A549 (cell line): ENCODE measurements at regions not wholly inside any gene's neighbourhood (a gene's known extent, or its start where the extent isn't known, plus 50 kb on each side); places are given as distances from the start of the nearest gene placed in this dataset.

Source experiments
- ATAC-seq, 2 experiments: fragments of 200-7000 bp in 1 of 2; fragments of >200 bp in 1 of 2; cut with Nextera tagmentation in 1 of 2; cut with Tn5 transposase in 1 of 2; 3 replicates each; pipeline versions ENCODE4 v1.8.0 to v1.9.1; 2018 to 2020; ENCODE audit warnings: mild to moderate bottlenecking in 1 of 2, moderate library complexity in 1 of 2
- CTCF ChIA-PET: fragments of 300-600 bp; sonication (Branson Sonifier 250); formaldehyde crosslinking; extraction: SDS; loops from one replicate; lab custom pipeline; 2021; ENCODE audit warnings: antibody characterized with exemption, inconsistent platforms; lab: Yijun Ruan, JAX
- POLR2A ChIA-PET: fragments of 350-600 bp; formaldehyde crosslinking; extraction: SDS; loops from one replicate; lab custom pipeline; 2021; ENCODE audit warnings: antibody characterized with exemption, inconsistent platforms; lab: Yijun Ruan, JAX
- DNase-seq, 2 experiments: peaks; one replicate each; pipeline versions ENCODE4 v3.0.0 to v3.0.0-alpha.2; 2011 to 2016; ENCODE audit warnings: low read depth in 1 of 2, low spot score in 1 of 2
- FAIRE-seq: peaks from 2 replicates; lab custom pipeline; 2011; peaks lifted over from hg19 to GRCh38; lab: Jason Lieb, UNC
- H3K27ac ChIP-seq, 2 experiments: fragments of >200 bp; sonication (Bioruptor Twin); formaldehyde crosslinking; 3 replicates each; pipeline ENCODE4 v1.5.1; 2016 to 2017
- H3K4me1 ChIP-seq: fragments of >200 bp; sonication (Bioruptor Twin); formaldehyde crosslinking; 3 replicates; pipeline ENCODE4 v1.6.1; 2016
- H3K4me2 ChIP-seq: fragments of >200 bp; sonication (Bioruptor Twin); formaldehyde crosslinking; 3 replicates; pipeline ENCODE4 v1.6.1; 2016
- H3K4me3 ChIP-seq: fragments of >200 bp; sonication (Bioruptor Twin); formaldehyde crosslinking; 3 replicates; pipeline ENCODE4 v1.5.1; 2016
- H3K9me3 ChIP-seq: fragments of >200 bp; sonication (Bioruptor Twin); formaldehyde crosslinking; 3 replicates; pipeline ENCODE4 v1.6.1; 2016
- CHD2 ChIP-seq: fragments of 150-350 bp; IDR thresholded peaks from 2 replicates; pipeline ENCODE4 v1.6.1; 2014; ENCODE audit warnings: low read length; ENCODE audit not compliant: partially characterized antibody
- ESRRA ChIP-seq: fragments of 150-350 bp; IDR thresholded peaks from 2 replicates; pipeline ENCODE4 v1.6.1; 2014; ENCODE audit warnings: mild to moderate bottlenecking, low read length, borderline replicate concordance
- FOXS1 ChIP-seq: fragments of 250-450 bp; sonication (Bioruptor Pico); IDR thresholded peaks from 2 replicates; pipeline ENCODE4 v1.5.0; 2020; ENCODE audit warnings: mild to moderate bottlenecking, moderate library complexity
- HDAC2 ChIP-seq: fragments of 200-600 bp; sonication (generic); IDR thresholded peaks from 2 replicates; pipeline ENCODE4 v1.6.1; 2016
- HEYL ChIP-seq: fragments of 250-450 bp; sonication (Bioruptor Pico); IDR thresholded peaks from 2 replicates; pipeline ENCODE4 v1.8.0; 2021; ENCODE audit warnings: mild to moderate bottlenecking, moderate library complexity
- HOXB13 ChIP-seq: fragments of 250-450 bp; sonication (Bioruptor Pico); IDR thresholded peaks from 2 replicates; pipeline ENCODE4 v1.5.0; 2020; ENCODE audit warnings: low read depth, mild to moderate bottlenecking, moderate library complexity
- HOXB5 ChIP-seq: fragments of 250-450 bp; sonication (Bioruptor Pico); IDR thresholded peaks from 2 replicates; pipeline ENCODE4 v1.5.0; 2020; ENCODE audit warnings: mild to moderate bottlenecking, moderate library complexity
- JUN ChIP-seq, 2 experiments: fragments of >200 bp; sonication (Bioruptor Twin); formaldehyde crosslinking; IDR thresholded peaks; 2 replicates in 1 of 2; 3 replicates in 1 of 2; pipeline ENCODE4 v1.6.1; 2016 to 2017
- KDM5A ChIP-seq: fragments of 200-600 bp; sonication (generic); IDR thresholded peaks from 2 replicates; pipeline ENCODE4 v1.6.1; 2016; ENCODE audit warnings: antibody characterized with exemption, mild to moderate bottlenecking
- MAFK ChIP-seq: fragments of 450-650 bp; IDR thresholded peaks from 2 replicates; pipeline ENCODE4 v1.6.1; 2014; ENCODE audit not compliant: partially characterized antibody
- MAZ ChIP-seq: fragments of 150-350 bp; IDR thresholded peaks from 2 replicates; pipeline ENCODE4 v1.6.1; 2014; ENCODE audit warnings: antibody characterized with exemption, low read depth, low read length, borderline replicate concordance
- NFE2L2 ChIP-seq: fragments of 150-350 bp; conservative IDR thresholded peaks from 2 replicates; pipeline ENCODE4 v1.6.1; 2014; ENCODE audit warnings: low read length
- NR3C1 ChIP-seq: fragments of >200 bp; sonication (Bioruptor Twin); formaldehyde crosslinking; IDR thresholded peaks from 3 replicates; pipeline ENCODE4 v1.6.1; 2017
- RAD21 ChIP-seq, 2 experiments: fragments of >200 bp in 1 of 2; sonication (Bioruptor Twin) in 1 of 2; formaldehyde crosslinking in 1 of 2; IDR thresholded peaks in 1 of 2; conservative IDR thresholded peaks in 1 of 2; 2 replicates in 1 of 2; 3 replicates in 1 of 2; pipeline ENCODE4 v1.6.1; 2012 to 2018; ENCODE audit warnings: inconsistent platforms in 1 of 2
- RARB ChIP-seq: fragments of 250-450 bp; sonication (Bioruptor Pico); IDR thresholded peaks from 2 replicates; pipeline ENCODE4 v1.8.0; 2021; ENCODE audit warnings: mild to moderate bottlenecking, moderate library complexity
- RCOR1 ChIP-seq: fragments of 150-350 bp; IDR thresholded peaks from 2 replicates; pipeline ENCODE4 v1.6.1; 2014; ENCODE audit warnings: antibody characterized with exemption, low read length, low read depth
- TP53 ChIP-seq: fragments of 250-450 bp; sonication (Bioruptor Pico); IDR thresholded peaks from 2 replicates; pipeline ENCODE4 v1.5.0; 2021; ENCODE audit warnings: mild to moderate bottlenecking, moderate library complexity
- ZFP36 ChIP-seq: fragments of 450-650 bp; IDR thresholded peaks from 2 replicates; pipeline ENCODE4 v1.6.1; 2014; ENCODE audit warnings: borderline replicate concordance; ENCODE audit not compliant: partially characterized antibody
- ZNF302 ChIP-seq: fragments of 250-450 bp; sonication (Bioruptor Pico); IDR thresholded peaks from 2 replicates; pipeline ENCODE4 v1.9.0; 2021; ENCODE audit warnings: inconsistent platforms, mild to moderate bottlenecking, moderate library complexity
- WGBS: methylation state at CpG from one replicate; pipeline ENCODE4 v1.1.6; 2017; ENCODE audit errors: missing lambda C conversion rate; 5-methylcytosine and 5-hydroxymethylcytosine counted together
- TF ChIP-seq, protein P1 (sequence below): fragments of 200-600 bp; sonication (generic); IDR thresholded peaks from 2 replicates; pipeline ENCODE4 v1.6.1; 2016; ENCODE audit warnings: antibody characterized with exemption, mild to moderate bottlenecking, moderate library complexity
- TF ChIP-seq, protein P2 (sequence below): IDR thresholded peaks from 2 replicates; pipeline ENCODE4 v1.6.1; 2012
- TF ChIP-seq, protein P3 (sequence below): fragments of >200 bp; sonication (Bioruptor Twin); formaldehyde crosslinking; IDR thresholded peaks from 3 replicates; pipeline ENCODE4 v1.5.1; 2016
- TF ChIP-seq, protein P4 (sequence below): fragments of 450-650 bp; IDR thresholded peaks from 2 replicates; pipeline ENCODE4 v1.6.1; 2014; ENCODE audit warnings: antibody characterized with exemption
- TF ChIP-seq, protein P5 (sequence below): IDR thresholded peaks from 2 replicates; pipeline ENCODE4 v1.6.1; 2012

DNA sequence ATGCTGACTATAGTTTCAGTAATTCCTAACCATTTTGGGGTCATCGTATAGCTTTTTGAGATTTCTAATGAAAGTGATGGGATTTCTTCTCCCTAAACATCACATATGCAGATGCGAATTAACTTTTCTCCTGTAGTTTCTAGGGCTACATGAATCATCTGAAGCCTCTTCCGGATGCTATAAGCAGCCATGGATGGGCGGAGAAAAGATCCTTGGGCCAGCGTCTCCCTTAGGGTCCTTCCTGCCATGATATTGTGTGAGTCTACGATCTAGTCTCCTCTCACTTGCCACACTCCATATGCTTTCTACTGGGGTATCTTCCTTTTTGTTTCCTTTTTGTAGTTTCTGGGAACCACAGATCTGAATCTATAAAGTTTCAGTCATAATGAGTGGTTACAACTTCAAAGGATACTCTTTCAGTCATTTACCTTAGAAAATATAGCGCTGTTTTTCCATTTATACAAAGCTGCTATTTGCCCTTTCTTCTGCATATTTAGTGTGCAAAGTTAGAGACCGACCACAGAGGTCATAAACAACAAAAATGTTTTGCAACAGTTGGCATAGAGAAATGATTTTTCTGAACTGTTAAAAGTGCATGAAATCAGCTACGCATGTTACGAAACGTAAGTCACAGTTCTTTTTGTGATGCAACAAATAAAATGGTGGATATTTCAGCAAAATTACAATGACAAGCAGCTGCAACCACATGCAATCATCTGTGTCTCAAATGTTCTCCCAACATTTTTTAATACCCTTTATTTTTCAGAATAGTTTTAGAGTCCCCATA is 396.2 kb upstream of the SLC35B3 start (continued):
- TF ChIP-seq, protein P1, sequence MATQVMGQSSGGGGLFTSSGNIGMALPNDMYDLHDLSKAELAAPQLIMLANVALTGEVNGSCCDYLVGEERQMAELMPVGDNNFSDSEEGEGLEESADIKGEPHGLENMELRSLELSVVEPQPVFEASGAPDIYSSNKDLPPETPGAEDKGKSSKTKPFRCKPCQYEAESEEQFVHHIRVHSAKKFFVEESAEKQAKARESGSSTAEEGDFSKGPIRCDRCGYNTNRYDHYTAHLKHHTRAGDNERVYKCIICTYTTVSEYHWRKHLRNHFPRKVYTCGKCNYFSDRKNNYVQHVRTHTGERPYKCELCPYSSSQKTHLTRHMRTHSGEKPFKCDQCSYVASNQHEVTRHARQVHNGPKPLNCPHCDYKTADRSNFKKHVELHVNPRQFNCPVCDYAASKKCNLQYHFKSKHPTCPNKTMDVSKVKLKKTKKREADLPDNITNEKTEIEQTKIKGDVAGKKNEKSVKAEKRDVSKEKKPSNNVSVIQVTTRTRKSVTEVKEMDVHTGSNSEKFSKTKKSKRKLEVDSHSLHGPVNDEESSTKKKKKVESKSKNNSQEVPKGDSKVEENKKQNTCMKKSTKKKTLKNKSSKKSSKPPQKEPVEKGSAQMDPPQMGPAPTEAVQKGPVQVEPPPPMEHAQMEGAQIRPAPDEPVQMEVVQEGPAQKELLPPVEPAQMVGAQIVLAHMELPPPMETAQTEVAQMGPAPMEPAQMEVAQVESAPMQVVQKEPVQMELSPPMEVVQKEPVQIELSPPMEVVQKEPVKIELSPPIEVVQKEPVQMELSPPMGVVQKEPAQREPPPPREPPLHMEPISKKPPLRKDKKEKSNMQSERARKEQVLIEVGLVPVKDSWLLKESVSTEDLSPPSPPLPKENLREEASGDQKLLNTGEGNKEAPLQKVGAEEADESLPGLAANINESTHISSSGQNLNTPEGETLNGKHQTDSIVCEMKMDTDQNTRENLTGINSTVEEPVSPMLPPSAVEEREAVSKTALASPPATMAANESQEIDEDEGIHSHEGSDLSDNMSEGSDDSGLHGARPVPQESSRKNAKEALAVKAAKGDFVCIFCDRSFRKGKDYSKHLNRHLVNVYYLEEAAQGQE, result no peak
- TF ChIP-seq, protein P2, sequence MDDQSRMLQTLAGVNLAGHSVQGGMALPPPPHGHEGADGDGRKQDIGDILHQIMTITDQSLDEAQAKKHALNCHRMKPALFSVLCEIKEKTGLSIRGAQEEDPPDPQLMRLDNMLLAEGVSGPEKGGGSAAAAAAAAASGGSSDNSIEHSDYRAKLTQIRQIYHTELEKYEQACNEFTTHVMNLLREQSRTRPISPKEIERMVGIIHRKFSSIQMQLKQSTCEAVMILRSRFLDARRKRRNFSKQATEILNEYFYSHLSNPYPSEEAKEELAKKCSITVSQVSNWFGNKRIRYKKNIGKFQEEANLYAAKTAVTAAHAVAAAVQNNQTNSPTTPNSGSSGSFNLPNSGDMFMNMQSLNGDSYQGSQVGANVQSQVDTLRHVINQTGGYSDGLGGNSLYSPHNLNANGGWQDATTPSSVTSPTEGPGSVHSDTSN, result no peak
- TF ChIP-seq RAD21 (conservative IDR thresholded peaks at IDR 0.05 in 1 of 2, IDR thresholded peaks at IDR 0.05 in 1 of 2), result no peak
- no peak for TF ChIP-seq ESRRA
- TF ChIP-seq, all 56 proteins: peak for 0

DNA sequence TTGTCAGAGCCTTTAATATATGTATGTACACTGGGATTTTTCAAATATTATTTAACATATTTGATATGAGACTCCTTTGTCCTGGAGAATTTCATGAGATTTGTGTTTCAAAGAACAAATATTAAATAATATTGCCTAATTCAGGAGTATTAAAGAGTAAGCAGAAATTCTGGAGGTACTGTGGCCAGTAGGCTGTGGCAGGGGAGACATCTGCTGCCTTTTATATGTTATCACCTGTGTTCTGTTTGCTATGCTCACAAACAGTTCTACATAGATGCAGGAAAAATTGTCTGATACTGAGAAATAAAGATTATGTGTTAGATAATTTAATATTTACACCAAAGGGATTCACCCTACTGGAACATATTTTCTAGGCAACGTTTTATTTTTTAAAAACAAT is 395.4 kb upstream of the SLC35B3 start:
- no peaks in the 10 kb centered on the region for H3K9me3 ChIP-seq
- TF ChIP-seq NR3C1 (no peak), HOXB13 (CRISPR knock-in tag) (no peak), ZNF302 (CRISPR knock-in tag) (no peak), ESRRA (no peak), MAFK (no peak), RARB (CRISPR knock-in tag) (no peak)
- TF ChIP-seq, protein P3, sequence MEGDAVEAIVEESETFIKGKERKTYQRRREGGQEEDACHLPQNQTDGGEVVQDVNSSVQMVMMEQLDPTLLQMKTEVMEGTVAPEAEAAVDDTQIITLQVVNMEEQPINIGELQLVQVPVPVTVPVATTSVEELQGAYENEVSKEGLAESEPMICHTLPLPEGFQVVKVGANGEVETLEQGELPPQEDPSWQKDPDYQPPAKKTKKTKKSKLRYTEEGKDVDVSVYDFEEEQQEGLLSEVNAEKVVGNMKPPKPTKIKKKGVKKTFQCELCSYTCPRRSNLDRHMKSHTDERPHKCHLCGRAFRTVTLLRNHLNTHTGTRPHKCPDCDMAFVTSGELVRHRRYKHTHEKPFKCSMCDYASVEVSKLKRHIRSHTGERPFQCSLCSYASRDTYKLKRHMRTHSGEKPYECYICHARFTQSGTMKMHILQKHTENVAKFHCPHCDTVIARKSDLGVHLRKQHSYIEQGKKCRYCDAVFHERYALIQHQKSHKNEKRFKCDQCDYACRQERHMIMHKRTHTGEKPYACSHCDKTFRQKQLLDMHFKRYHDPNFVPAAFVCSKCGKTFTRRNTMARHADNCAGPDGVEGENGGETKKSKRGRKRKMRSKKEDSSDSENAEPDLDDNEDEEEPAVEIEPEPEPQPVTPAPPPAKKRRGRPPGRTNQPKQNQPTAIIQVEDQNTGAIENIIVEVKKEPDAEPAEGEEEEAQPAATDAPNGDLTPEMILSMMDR, result no peak
- TF ChIP-seq, all 56 proteins: peak for 0
- POLR2A ChIA-PET, result no interaction called here
- WGBS, result 5% methylated on average over 1 of the region's 1 CpG
- FAIRE-seq, result no peak
- Histone ChIP-seq H3K4me2 (no peak overlapping the region), H3K4me1 (no peaks in the 10 kb centered on the region), H3K27ac (no peak overlapping the region), H3K4me3 (no peak overlapping the region)
- no peak for ATAC-seq
- CTCF ChIA-PET, result no interaction called here
- no peak for DNase-seq

DNA sequence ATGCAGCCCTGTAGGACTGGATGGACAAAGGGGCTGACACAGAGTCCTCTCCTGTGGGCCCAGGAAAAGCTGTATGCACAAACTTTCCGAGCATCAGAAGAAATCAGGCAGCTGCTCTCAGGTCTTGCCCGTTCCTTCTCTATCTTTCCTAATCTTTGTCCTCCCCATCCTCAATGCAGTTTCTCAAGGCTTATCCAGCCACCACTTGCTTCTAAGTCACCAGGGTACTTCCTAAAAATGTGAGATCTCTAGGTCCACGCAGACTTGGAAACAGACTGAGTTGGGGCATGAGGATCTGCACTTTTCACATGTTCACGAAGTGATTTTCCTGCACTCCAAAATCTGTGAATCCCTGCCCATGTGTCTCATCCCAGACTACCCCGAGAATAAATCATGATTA is 394.5 kb upstream of the SLC35B3 start:
- FAIRE-seq (no peak), ATAC-seq (no peak), DNase-seq (no peak)
- POLR2A ChIA-PET, result no interaction called here
- no peak overlapping the region for H3K4me3 ChIP-seq
- 12% methylated on average over 5 of the region's 5 CpGs for WGBS
- no peaks in the 10 kb centered on the region for H3K9me3 ChIP-seq
- CTCF ChIA-PET, result no interaction called here
- H3K4me1 ChIP-seq, result no peaks in the 10 kb centered on the region
- TF ChIP-seq HOXB5 (CRISPR knock-in tag) (no peak), RCOR1 (no peak), ZFP36 (no peak), KDM5A (no peak), CHD2 (no peak), NFE2L2 (no peak), TP53 (CRISPR knock-in tag) (no peak), FOXS1 (CRISPR knock-in tag) (no peak), NR3C1 (no peak), MAZ (no peak), JUN (IDR thresholded peaks at IDR 0.05) (no peak), HEYL (no peak), HDAC2 (no peak)
- TF ChIP-seq, protein P4, sequence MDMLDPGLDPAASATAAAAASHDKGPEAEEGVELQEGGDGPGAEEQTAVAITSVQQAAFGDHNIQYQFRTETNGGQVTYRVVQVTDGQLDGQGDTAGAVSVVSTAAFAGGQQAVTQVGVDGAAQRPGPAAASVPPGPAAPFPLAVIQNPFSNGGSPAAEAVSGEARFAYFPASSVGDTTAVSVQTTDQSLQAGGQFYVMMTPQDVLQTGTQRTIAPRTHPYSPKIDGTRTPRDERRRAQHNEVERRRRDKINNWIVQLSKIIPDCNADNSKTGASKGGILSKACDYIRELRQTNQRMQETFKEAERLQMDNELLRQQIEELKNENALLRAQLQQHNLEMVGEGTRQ, result no peak
- TF ChIP-seq, protein P5, sequence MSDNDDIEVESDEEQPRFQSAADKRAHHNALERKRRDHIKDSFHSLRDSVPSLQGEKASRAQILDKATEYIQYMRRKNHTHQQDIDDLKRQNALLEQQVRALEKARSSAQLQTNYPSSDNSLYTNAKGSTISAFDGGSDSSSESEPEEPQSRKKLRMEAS, result no peak
- H3K27ac ChIP-seq, result no peak overlapping the region
- no peak overlapping the region for H3K4me2 ChIP-seq
